ENCODE measurements at regions not wholly inside any gene's neighbourhood (a gene's known extent, or its start where the extent isn't known, plus 50 kb on each side); places are given as distances from the start of the nearest gene placed in this dataset.
"Not testable (repeated sequence)": the region's sequence is repeated elsewhere in the genome, so short reads cannot be mapped to it uniquely, and the experiment has no call there.

- no peak for DNase-seq
Observed at GRCh38 chr12:105423237-105423636, 92.7 kb downstream of the C12orf75 start.

GRCh38 chr12:105423921-105424320, 93.4 kb downstream of the C12orf75 start:
- no peak for DNase-seq

DNA sequence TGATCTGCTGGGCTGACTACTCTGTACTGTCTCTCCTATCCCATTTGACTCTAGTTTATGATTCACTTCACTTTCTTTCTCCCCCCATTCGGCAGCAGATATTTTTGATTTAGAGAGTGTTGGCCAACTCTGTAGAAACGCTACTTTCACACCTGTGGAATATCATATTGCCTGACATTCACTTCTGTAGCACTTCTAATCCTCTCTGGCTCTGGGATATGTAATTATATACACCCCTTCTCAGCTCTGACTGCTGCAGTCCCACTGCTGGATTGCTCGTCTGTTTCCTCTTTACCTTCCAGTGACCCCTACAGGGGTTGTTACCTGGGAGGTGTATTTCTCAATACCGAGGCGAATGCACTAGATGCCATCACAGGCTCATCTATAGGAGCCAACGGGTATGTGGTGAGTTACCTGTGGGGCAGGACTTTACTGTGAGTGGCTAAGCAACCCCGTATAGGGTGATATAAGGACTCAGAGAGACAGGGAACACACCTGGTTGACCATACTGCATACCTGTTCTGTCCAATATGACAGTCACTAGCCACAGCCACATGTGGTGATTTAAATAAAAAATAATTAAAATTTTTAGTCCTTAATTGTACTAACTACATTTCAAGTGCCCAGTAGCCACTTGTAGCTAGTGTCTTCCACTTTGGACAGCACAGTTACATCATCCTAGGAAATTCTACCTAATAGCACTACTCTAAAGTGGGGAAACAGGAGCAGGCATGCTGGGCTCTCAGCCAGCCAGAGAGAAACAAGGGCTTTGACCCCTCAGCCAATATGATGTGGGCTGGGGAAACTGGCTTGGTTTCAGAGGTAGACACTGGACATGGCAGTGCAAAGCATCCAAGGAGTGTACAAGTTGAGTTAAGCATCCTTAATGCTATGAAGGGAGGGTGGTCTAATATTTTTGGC, 95.0 kb downstream of the C12orf75 start:
- no peak for DNase-seq

- DNase-seq, result no peak
Observed at GRCh38 chr12:105426766-105427165, 96.3 kb downstream of the C12orf75 start.

GRCh38 chr12:105427883-105428282, 97.4 kb downstream of the C12orf75 start:
- no peak for DNase-seq

GRCh38 chr12:105428793-105429395, 98.4 kb downstream of the C12orf75 start:
- no peak for DNase-seq

GRCh38 chr12:105429511-105429910, 99.0 kb downstream of the C12orf75 start:
- peak; percentile 7 for DNase-seq

DNA sequence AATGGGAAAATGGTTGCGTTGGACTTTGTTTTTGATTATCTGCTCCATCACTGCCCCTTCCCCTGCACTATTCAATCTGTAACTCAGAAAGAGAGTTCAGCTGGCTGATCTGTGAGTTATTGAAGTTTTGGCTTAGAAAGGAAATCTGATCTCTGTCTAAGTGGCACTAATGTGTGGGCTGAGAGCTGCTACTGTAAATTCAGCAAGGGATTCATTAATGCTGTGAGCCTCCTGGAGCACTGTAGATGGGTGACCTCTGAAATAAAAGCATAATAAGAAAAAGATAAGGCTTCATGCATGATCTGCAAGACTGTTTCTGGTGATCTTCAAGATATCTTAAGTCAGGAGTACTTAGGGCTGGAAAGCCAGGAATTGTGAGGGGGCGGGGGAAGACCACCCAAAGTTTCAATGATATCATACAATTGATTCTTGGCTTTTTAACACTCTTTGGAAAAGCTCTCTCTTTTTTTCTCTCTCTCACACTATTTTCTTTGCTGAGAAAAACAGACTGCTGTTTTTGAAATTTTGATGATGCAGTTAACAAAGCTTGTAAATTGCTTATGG, 101.1 kb downstream of the C12orf75 start:
- peak; percentile 66 for DNase-seq

- DNase-seq, result no peak
Observed at GRCh38 chr12:105433804-105434203, 103.3 kb downstream of the C12orf75 start.

DNA sequence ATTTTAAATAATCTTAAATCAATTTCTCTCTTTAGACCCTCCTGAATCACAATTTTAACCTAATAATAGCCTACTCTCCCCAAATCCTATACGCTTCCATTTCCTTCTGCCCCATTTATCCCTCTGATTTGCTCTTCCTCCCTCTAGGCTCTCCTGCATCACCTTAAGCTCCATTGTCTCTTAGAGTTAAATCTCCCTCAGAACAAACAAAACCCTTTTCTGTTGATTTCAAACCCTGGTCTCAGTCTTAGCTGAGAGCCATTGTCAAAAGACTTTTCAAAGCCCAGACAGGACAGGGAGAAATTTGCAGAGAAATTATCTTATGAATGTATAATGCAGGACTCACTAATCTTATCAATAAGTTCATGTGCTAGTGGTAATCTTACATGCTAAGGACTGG, 106.1 kb downstream of the C12orf75 start:
- no peak for DNase-seq

DNA sequence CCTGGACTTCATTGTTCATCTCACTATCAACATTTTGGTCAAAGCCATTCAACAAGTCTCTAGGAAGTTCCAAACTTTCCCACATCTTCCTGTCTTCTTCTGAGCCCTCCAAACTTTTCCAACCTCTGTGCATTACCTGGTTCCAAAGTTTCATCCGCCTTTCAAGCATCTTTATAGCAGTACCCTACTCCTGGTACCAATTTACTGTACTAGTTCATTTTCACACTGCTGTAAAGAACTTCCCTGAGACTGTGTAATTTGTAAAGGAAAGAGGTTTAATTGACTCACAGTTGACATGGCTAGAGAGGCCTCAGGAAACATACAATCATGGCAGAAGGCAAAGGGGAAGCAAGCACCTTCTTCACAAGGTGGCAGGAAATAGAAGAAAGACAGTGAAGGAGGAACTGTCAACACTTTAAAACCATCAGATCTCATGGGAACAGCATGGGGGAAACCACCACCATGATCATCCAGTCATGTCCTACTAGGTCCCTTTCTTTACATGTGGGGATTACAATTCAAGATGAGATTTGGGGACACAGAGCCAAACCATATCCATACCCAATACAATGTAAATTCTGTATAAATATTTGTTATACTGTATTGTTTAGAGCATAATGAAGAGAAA, 109.7 kb downstream of the C12orf75 start:
- DNase-seq, result no peak

GRCh38 chr12:105443802-105444652, 113.5 kb downstream of the C12orf75 start:
- DNase-seq, result peak; percentile 83

- DNase-seq, result peak; percentile 66
Observed at GRCh38 chr12:105444653-105445102, 114.2 kb downstream of the C12orf75 start.

GRCh38 chr12:105445249-105445648, 114.8 kb downstream of the C12orf75 start:
- DNase-seq, result no peak

DNA sequence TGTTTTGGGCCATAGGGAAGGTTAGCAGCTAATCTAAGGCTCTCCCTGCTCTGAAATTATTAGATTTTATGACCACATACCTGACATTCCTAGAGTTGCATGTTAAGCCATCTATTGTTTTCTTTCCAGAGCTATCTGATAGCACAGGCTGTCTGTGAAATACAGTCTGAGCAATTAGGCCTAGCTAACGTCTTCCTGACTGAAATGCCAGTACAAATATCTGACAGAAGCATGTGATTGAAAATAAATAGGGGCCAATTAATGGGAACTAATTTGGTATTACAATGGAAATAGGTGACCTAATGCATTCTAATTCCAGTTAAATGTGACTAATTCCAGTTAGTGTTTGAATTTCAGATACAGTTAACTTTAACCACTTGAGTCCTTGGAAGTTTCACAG, 115.2 kb downstream of the C12orf75 start:
- DNase-seq, result no peak

- not testable (repeated sequence) for DNase-seq
Observed at GRCh38 chr12:105446460-105446859, 116.0 kb downstream of the C12orf75 start.

- DNase-seq, result peak; percentile 34
Observed at GRCh38 chr12:105449431-105449830, 118.9 kb downstream of the C12orf75 start.

DNA sequence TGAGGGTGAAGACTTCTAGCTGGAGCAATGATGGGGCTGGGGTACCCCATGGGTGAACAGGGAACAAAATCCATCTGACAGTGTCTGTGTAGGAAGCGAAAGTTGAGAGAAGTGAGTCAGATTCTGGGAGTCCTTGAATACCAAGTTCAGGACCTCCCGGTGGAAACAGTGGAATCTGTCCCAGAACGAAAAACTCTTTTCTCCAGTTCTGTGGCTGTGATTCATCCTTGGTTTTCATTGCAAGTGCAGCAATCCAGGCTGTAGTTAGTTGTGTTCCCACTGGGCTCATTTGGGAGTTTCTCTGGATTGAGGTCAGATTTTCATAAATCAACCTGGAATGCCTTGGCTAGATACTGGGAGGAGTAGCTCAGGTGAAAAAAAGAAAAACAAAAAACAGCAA, 120.7 kb downstream of the C12orf75 start:
- no peak for DNase-seq

GRCh38 chr12:105451798-105452197, 121.3 kb downstream of the C12orf75 start:
- DNase-seq, result no peak

- DNase-seq, result no peak
Observed at GRCh38 chr12:105453316-105453715, 122.8 kb downstream of the C12orf75 start.

GRCh38 chr12:105454688-105455087, 124.2 kb downstream of the C12orf75 start:
- peak; percentile 87 for DNase-seq

- no peak for DNase-seq
Observed at GRCh38 chr12:105455261-105455660, 124.8 kb downstream of the C12orf75 start.

All from NCI-H82 (cell line).